Adrenal gland (tissue), 9 donors: ENCODE measurements at regions not wholly inside any gene's neighbourhood (a gene's known extent, or its start where the extent isn't known, plus 50 kb on each side); places are given as distances from the start of the nearest gene placed in this dataset.

ENCODE experiments used
- DNase-seq, 7 donors: peaks; one replicate each; pipeline ENCODE4 v3.0.0-alpha.2; 2019 to 2020
- H3K27ac ChIP-seq, 5 donors: fragments of 200-600 bp; sonication (generic) in 4 of 5; 1 replicate in 3 of 5; 2 replicates in 2 of 5; pipeline versions ENCODE4 v1.5.1 to v1.8.0; 2016 to 2020; ENCODE audit warnings: mild to moderate bottlenecking in 1 of 5
- H3K27me3 ChIP-seq: fragments of 200-600 bp; 2 replicates; pipeline ENCODE4 v1.8.0; 2021
- H3K36me3 ChIP-seq, 2 donors: fragments of 200-600 bp; replicated peaks in 1 of 2; 1 replicate in 1 of 2; 2 replicates in 1 of 2; pipeline versions ENCODE4 v1.5.1 to v1.8.0; 2018 to 2022
- H3K4me1 ChIP-seq, 2 donors: fragments of 200-600 bp; replicated peaks in 1 of 2; 1 replicate in 1 of 2; 2 replicates in 1 of 2; pipeline versions ENCODE4 v1.5.1 to v1.8.0; 2018 to 2021
- H3K4me3 ChIP-seq, 4 donors: fragments of 200-600 bp; sonication (generic) in 3 of 4; one replicate each; pipeline ENCODE4 v1.5.1; 2016 to 2018
- H3K9me3 ChIP-seq, 3 donors: fragments of 200-600 bp; sonication (generic) in 1 of 3; replicated peaks in 1 of 3; 1 replicate in 2 of 3; 2 replicates in 1 of 3; pipeline versions ENCODE4 v1.5.1 to v1.8.0; 2016 to 2021
- CTCF ChIP-seq, 6 experiments: fragments of 450-650 bp in 4 of 6; fragments of 200-600 bp in 2 of 6; sonication (generic) in 1 of 6; IDR thresholded peaks; 1 replicate in 5 of 6; 2 replicates in 1 of 6; pipeline versions ENCODE4 v1.5.1 to v1.8.0; 2016 to 2021; ENCODE audit warnings: antibody characterized with exemption in 6 of 6, mild to moderate bottlenecking in 2 of 6, moderate library complexity in 1 of 6
- POLR2A ChIP-seq, 2 donors: fragments of 450-650 bp; IDR thresholded peaks; one replicate each; pipeline ENCODE4 v1.6.1; 2017; ENCODE audit warnings: antibody characterized with exemption in 2 of 2, mild to moderate bottlenecking in 2 of 2, moderate library complexity in 1 of 2
- WGBS, 4 donors: extraction: QIAGEN DNeasy Blood & Tissue Kit in 2 of 4; methylation state at CpG; one replicate each; pipeline versions ENCODE4 v1.1.5 to v1.1.7; 2013 to 2017; 5-methylcytosine and 5-hydroxymethylcytosine counted together
- intact Hi-C, 2 donors: fragments of 100-400 bp; cut with DNase I; formaldehyde crosslinking; loops; one replicate each; pipeline versions ENCODE4 v1.14.1 to v1.15.0; 2022 to 2023
- donor health status: healthy with polysubstance abuse.
- donor health status: Bipolar disorder and iron deficiency.
- donor health status: DM: yes; HTN: yes; CAD: no.
- donor health status: DM: no; HTN: no; CAD: no.
- donor health status: DM: no; HTN: no; CAD: no.

DNA sequence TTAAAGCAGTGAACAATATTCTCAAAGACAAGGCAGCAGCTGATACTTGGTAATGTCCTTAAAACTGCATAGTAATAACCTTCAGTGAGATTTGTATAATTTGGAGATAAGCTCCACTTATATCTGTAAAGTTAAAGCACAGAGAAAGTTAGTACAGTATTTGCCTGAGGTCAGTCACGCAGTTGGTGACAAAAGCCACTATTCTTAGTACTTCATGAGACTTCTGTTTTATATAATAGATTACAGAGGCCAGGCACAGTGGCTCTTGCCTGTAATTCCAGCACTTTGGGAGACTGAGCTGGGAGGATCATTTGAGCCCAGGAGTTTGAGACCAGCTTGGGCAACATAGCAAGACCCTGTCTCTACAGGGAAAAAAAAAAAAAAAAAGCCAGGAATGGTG, 266.4 kb upstream of the DMRT1 start:
- 91 to 95% (median 93%) methylated on average over 1 of the region's 1 CpG for WGBS, 4 donors
- Histone ChIP-seq H3K27me3 (no peaks in the 10 kb centered on the region), H3K9me3 (no peaks in the 10 kb centered on the region), H3K4me3 (no peak overlapping the region), H3K27ac (no peak overlapping the region), H3K4me1 (no peaks in the 10 kb centered on the region), H3K36me3 (no peaks in the 10 kb centered on the region)
- TF ChIP-seq POLR2A (IDR thresholded peaks at IDR 0.05) (no peak), CTCF (IDR thresholded peaks at IDR 0.05) (no peak)
- intact Hi-C loops = no loop called here
- DNase-seq = no peak

DNA sequence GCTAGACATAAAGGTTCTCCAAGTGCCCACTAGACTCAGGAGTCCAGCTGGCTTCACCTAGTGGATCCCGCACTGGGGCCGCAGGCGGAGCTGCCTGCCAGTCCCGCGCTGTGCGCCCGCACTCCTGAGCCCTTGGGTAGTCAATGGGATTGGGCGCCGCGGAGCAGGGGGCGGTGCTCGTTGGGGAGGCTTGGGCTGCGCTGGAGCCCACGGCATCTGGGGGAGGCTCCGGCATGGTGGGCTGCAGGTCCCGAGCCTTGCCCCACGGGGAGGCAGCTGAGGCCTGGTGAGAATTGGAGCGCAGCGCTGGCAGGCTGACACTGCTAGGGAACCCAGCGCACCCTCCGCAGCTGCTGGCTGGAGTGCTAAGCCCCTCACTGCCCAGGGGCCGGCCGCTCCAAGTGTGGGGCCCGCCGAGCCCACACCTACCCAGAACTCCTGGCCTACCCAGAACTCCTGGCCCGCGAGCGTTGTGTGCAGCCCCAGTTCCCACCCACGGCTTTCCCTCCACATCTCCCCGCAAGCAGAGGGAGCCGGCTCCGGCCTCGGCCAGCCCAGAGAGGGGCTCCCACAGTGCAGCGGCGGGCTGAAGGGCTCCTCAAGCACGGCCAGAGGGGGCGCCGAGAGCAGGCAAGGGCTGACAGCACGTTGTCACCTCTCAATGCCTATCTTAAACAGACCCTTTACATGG, 260.7 kb upstream of the DMRT1 start:
- intact Hi-C loops = no loop called here
- 91 to 100% (median 97%) methylated on average over 5 to 39 of the region's 39 CpGs for WGBS, 4 donors

DNA sequence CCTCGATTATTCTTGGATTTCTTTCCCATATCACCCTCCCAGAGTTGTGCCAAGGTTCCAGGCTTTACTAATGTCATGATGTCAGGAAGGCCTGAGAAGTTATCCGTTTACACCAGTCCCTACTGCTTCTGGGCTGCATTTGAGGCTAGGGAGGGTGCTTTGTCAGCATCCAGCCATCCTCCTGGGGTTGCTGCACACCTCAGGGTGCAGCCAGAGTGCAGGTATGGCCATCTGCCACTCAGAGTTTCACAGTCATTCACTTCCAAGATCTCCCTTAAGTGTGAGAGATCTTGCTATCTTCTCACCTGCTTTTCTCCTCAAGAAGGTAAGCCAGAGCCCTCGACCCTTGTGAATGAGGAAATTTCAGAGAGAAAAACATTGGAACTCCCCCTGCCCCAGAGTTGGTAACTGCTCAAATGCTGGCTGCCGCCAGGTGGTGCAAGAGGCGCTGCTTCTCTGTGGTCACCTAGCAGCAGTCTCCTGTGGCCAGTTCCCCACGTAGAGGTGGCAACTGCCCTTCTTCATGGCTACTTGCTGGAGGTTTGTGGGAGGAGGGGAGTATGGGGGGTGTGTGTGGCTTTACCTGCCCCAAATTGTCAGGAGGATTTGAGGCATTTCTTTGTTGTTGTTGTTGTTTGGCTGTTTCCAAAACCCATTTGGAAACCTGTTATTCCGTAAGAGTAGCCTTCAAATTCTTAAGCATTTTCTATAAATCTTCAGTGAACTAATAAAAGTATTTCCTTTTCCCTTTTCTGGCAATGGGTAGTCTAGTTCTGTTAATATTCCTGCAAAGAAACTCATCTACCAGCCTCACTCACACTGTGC, 259.6 kb upstream of the DMRT1 start:
- Histone ChIP-seq H3K9me3 (no peaks in the 10 kb centered on the region), H3K27ac (no peak overlapping the region), H3K4me1 (no peaks in the 10 kb centered on the region), H3K36me3 (no peaks in the 10 kb centered on the region), H3K27me3 (no peaks in the 10 kb centered on the region), H3K4me3 (no peak overlapping the region)
- intact Hi-C loops = no loop called here
- WGBS, 4 donors = 72 to 91% (median 84%) methylated on average over 5 to 7 of the region's 7 CpGs
- TF ChIP-seq CTCF (IDR thresholded peaks at IDR 0.05) = no peak
- TF ChIP-seq POLR2A (IDR thresholded peaks at IDR 0.05) = no peak
- no peak for DNase-seq

More for the DNA sequence above, 260.7 kb upstream of the DMRT1 start:
- Histone ChIP-seq H3K27me3 (no peaks in the 10 kb centered on the region), H3K36me3 (no peaks in the 10 kb centered on the region), H3K27ac (no peak overlapping the region), H3K4me1 (no peaks in the 10 kb centered on the region), H3K9me3 (no peaks in the 10 kb centered on the region), H3K4me3 (no peak overlapping the region)
- DNase-seq = no peak
- TF ChIP-seq POLR2A (IDR thresholded peaks at IDR 0.05) (no peak), CTCF (IDR thresholded peaks at IDR 0.05) (no peak)

DNA sequence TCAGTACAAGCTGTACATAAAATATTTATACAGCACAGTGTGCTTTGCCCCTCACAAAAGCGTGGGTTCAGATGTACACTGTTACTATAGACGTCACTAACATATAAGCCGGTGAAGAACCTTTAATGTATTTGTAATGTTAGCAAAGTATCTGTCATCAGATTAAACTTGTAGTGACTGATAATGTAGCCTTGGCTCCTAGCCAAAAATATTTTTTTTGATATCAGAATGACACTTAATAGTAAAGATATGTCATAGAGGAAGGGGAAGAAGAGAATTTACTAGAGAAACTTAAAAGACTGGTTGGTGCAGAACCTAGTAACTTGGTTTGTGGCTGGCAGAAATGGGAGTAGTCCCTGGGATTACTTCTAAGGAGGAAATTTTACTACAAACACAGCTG, 258.7 kb upstream of the DMRT1 start:
- intact Hi-C loops = no loop called here
- no peak for DNase-seq
- Histone ChIP-seq H3K9me3 (no peaks in the 10 kb centered on the region), H3K27me3 (no peaks in the 10 kb centered on the region), H3K36me3 (no peaks in the 10 kb centered on the region), H3K4me1 (no peaks in the 10 kb centered on the region), H3K4me3 (no peak overlapping the region), H3K27ac (no peak overlapping the region)
- TF ChIP-seq POLR2A (IDR thresholded peaks at IDR 0.05) (no peak), CTCF (IDR thresholded peaks at IDR 0.05) (no peak)
- WGBS, 4 donors = 71 to 80% (median 75%) methylated on average over 3 of the region's 3 CpGs
